Left ventricle myocardium superior (tissue), 1 donor: ENCODE measurements at regions not wholly inside any gene's neighbourhood (a gene's known extent, or its start where the extent isn't known, plus 50 kb on each side); places are given as distances from the start of the nearest gene placed in this dataset.
A peak's percentile ranks its signal among the peaks of the same experiment; 100 is the strongest.

ENCODE experiments used
- ATAC-seq: fragments of 200-7000 bp; cut with Tn5 transposase; one replicate; pipeline ENCODE4 v1.9.1; 2020; ENCODE audit warnings: mild to moderate bottlenecking, moderate library complexity
- DNase-seq: peaks from one replicate; pipeline ENCODE4 v3.0.0-alpha.2; 2020
- intact Hi-C: fragments of 100-400 bp; cut with micrococcal nuclease; formaldehyde crosslinking; loops from one replicate; pipeline ENCODE4 v1.11.0; 2022
- donor health status: DM: no; HTN: yes; CAD: no; lungs with severe emphysema.

DNA sequence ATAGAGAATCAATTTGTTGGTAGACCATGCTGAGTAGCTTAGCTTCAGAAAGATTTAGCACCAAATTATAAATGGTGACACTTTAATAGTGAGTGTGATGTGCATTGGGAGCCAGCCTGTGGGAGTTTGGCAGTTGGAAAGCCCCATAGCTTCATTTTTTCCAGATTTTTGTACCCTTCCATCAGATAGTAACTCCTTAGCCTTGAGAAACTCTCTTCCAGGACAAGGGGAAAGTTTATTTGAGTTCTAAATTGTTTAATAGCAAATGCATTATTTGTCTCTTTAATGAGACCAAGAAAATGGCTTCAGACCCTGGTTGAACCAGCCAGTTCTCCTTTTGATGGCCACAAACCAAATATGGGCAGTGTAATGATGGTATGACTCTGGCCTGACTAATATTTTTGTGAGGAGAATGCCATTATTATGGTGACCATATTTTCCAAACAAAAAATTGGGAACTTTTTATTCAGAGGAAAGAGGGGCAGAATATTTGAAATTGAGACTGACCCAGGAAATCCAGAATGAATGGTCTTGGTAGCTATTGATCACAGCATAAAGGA is 49.8 kb downstream of the PLCE1 start:
- no peak for ATAC-seq
- intact Hi-C loops, result no loop called here
- no peak for DNase-seq

DNA sequence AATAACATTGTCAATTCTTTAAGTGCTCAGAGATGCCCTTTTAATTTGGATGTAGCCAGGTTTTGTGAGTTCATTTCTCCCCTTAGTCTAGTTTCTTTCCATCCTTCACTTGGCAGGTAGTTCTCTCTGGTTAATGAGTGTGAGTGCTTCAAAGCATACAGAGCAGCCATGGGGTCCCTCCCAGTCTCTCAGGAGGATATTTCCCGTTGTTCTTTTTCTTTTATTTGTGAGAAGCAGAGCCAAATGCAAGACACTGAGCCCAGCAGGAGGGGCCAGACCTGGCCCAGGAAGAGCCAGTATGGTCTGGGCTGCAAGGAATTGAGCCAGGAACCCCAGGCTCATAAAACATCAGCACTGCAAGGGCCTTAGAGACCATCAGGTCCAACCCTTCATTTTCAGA is 52.4 kb downstream of the PLCE1 start:
- intact Hi-C loops, result no loop called here
- DNase-seq, result no peak
- ATAC-seq, result no peak

DNA sequence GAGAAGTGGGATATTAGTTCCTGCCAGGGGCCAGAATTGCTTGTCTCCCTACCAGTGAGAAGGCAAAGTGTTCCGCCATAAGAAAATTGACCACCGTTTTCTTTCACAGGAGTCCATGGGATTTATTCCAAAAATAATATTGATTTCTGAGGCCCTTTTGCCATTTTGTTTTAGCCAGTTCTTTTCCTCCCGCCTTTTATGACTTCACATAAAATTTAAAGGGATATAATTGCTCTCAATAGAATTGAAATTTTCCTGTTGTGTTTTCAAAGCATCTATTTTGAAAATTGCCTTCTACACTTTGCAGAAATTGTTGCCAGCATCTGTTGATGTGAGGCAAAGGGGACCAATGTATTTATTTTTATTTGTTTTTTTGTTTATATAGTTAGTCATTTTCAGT is 53.6 kb downstream of the PLCE1 start:
- DNase-seq (no peak), ATAC-seq (no peak)
- intact Hi-C loops, result no loop called here

DNA sequence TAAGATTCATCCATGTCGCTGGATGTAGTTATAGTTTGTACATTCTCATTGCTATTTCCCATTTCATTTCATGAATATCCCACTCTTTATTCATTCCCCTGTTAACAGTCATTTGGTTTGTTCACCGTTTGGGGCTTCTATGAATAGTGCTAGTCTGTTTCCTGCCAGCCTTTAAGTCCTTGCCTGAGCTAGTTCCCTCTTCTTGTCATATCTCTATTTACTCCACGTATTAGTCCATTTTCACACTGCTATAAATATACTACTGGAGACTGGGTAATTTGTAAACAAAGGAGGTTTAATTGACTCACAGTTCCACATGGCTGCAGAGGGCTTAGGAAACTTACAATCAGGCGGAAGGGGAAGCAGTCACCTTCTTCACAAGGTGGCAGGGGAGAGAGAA is 56.2 kb downstream of the PLCE1 start:
- ATAC-seq, result peak; percentile 49
- DNase-seq, result no peak
- intact Hi-C loops, result no loop called here

DNA sequence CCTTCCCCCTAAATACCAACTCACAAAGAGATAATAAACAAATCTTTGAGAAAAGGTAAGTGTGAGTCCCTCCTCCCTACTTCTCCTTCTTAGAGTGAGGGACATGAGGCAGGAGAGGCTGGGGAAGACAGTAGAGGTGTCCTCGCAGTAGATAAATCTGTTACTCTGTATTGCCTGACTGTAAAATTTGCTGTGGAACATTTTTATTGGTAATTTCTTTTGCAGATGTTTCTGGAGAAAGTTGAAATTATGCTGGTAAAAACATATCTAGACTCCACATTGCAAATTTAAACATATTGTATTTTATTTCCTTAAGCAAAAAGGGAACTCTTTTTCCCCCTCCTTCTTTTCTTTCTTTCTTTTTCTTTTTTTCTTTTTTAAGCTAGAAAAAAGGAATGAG is 58.5 kb downstream of the PLCE1 start:
- ATAC-seq (no peak), DNase-seq (no peak)
- intact Hi-C loops, result no loop called here

DNA sequence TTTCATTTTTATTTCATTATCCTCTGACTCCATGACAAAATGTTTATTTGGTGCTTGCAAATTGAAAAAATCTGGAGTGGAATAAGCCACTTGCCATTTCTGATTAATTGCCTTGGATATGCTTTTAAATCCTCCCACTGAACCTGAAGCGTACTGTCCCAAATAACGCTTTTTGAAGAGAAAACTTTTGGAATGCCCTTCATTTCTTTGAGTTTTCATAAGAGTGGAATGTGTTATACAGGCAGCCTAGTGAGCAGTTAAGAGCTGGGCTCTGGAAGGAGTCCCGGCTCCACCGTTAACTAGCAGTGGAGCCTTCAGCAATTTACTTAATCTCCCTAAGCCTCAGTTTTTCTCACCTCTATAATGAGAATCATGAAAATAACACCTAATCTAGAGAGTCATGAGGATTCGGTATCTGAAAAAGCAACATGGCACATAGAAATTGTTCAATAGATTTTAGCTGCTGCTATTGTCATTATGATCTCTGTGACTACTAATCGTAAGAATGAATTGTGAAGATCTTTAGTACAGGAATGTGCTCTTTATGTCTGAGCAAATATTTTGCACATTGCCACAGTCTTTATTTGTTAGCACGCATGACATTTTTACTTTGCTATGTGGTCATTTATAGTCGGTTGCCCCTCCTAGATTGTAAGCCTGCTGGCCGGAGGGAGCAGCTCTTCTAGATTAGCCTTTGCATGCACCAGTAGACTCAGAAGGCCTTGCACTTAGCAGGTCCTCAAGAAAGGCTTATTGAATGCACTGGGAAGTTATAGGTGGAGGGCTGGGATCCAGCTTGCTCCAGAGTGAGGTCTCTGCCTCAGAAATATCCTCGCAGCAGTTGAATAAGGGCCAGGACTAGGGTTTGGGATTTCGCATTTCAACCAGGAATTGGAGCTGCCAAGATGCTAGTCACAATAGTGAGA is 59.4 kb downstream of the PLCE1 start:
- intact Hi-C loops, result no loop called here
- ATAC-seq (peak; percentile 57), DNase-seq (no peak)

DNA sequence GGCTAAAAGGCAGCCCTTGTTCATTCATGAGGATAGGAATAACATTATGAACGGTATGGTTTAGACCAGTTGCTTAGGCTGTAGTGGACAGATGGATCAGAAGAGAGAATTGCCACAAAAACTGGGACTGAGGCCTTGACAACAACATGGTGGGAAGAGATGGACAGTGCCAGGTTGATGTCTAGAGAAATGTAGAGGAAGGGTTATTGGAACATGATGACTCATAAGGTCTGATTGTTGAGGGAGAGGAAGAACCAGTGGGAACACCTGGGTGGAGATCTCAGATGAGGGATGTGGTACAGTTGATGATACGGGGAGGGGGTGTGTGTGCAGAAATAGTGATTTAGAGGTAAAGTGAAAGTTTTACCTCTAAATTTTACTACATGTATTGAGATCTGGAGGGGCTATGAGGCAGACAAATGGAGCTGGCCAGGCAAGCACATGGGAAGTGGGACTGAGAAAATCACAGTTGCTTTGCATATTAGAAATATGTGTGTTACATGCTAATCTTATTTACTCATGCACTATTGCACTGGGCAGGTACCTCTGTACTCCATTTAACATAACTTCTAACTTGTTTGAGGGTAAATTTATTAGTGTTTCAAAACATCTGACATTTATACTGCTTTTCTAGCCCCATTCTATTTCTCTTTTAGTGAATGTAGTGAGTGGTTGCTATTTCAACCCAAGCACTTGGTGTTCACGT is 65.6 kb downstream of the PLCE1 start:
- intact Hi-C loops, result no loop called here
- DNase-seq, result no peak
- ATAC-seq, result no peak

DNA sequence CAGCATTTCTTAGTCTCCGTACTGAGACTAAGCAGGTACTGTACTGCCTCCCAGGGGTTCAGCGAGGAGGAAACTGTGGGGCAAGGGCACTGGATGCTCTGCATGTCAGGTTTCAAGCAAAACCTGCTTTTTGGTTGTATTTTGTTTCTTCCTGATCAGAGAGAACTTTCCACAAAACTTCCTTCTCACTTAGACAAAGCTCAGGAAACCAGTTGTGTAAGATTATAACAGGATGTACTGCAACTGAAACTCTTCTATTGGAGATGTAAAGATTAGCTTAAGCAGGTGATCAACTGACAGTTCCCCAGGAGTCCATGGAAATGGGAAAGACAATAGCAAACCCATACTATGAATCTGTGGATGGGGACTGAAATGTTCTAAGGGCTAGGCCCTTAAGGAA is 67.3 kb downstream of the PLCE1 start:
- intact Hi-C loops, result no loop called here
- ATAC-seq (no peak), DNase-seq (no peak)

DNA sequence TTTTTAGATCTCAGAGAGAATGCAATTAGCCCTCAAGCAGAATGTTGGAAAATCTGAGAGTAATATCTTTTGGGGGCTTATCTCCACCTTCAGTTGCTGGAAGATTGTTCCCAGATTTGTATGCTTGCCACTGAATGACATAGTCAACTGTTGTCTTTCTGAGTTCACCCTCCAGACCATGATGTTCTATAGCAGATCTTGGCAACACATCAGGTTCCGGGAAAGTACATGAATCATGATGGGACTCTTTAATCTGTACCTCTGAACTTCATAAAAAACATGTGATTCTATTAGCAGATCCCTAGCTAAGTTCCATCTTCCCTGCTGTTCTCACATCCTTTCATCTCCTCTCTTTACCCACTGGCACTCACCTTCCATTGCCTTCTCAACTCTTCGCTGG is 68.9 kb downstream of the PLCE1 start:
- DNase-seq (no peak), ATAC-seq (no peak)
- intact Hi-C loops, result no loop called here

DNA sequence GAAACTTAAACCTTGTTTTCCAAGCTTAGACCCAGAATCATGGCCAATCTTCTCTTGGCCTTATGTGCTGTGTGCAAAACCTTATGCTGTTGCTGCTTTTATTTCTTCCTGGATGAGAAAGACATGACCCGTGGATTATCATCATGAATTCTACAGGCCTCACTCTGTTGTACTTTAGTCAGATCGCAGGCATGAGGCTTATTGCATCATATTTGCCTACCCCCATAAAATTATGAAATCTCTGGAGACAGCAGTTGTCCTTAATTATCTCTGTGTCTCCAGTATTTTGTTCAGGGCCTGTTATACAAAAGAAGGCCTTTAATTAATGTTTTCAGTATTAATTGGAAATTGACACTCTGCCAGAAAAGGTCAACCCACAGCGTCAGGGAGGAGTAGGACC is 71.6 kb downstream of the PLCE1 start:
- ATAC-seq (no peak), DNase-seq (no peak)
- intact Hi-C loops, result no loop called here

DNA sequence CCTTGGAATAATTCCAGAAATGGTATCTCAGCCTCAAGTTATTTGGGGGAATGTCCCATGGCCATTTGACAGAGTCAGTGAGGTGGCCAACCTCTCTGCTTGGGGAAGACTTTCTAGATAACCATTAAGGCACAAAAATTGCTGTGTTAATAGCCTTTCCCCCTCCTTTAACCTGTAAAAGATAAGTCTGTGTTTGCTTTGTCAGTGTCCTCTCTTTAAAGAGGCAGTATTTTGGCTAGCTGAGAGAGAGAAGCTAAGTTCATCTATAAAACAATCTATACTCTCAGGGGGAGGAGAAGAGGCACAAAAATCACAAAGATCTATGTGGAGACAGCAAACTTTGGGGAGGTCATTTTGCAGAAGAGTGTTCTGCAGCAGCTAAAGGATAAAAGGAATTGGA is 72.1 kb downstream of the PLCE1 start:
- intact Hi-C loops, result no loop called here
- no peak for DNase-seq
- no peak for ATAC-seq

DNA sequence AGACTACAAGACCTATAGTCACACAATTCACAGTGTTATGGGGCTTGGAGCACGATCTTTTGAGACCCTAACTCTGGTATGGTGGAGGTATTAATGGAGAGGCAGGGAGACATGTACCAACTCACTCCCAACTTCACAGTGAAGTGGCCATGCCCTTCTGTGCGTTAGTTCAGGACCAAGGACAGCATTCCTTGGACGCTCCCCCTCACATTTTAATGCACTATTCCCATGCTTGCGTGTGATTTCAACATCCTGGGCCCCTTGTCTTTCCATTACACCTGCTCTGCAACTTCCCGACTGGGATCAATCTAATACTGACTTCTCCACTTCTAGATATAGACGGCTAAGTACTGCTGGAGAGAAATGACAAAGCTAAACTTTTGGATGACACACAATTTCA is 72.7 kb downstream of the PLCE1 start:
- peak; percentile 54 for ATAC-seq
- DNase-seq, result no peak
- intact Hi-C loops, result no loop called here

DNA sequence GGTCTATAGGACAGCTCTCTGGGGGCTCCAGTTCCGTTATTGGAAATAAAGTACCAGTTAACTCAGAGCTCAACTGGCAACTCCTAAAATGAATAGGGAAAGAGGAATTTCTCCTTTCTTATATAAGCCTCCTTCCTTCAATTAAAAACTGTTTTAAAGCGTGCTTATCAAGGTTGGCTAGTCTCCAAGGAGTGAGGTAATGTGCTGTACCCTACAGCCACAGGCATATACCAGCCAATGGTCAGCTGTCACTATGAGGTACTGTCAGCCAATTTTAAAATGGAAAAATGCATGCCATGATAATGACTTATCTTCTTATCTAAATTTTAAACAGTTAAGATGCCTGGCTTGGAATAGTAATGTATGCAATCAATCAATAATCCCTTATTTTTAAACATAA is 76.2 kb downstream of the PLCE1 start:
- no peak for DNase-seq
- intact Hi-C loops, result loop anchor here (10.0 kb wide), 1 partner anchor 245 kb away; no protein-coding TSS in a partner anchor
- peak; percentile 65 for ATAC-seq

DNA sequence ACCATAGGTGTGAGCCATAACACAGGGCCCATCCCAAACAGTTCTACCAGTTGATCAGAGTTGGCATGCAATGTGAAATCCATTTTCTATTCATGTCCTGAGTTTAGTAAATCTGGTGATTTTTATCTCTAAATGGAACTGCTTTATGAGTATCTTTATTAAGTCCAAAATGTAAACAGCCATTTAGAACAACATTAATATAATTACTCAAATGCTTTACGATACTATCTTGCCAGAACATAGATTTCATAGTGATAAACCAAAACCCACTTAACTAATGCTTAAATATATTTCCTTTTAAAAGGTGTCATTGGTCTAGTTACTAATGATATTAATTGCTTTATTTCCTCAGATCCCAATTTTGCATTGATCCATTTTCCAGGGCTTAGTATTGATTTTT is 80.7 kb downstream of the PLCE1 start:
- no peak for ATAC-seq
- intact Hi-C loops, result loop anchor here (10.0 kb wide), 1 partner anchor 240 kb away; no protein-coding TSS in a partner anchor
- DNase-seq, result no peak

DNA sequence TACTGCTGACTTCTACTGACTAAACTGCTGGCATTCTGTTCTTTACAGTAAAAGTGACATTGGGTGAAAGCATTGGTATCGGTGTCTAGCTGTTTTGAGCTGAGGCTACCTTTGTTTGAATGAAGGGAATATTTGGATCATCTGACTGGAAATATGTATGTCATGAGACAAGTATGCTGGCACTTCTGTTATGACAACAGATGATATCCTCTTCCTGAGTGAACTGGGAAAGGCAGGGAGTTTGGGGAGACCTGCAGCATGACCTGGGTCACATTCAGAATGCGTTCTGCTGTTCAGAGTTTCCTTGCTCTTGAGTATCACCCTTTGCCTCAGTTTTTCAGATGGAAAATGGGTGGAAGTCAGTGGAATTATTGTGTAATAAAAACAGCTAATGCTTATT is 81.8 kb downstream of the PLCE1 start:
- peak; percentile 52 for ATAC-seq
- intact Hi-C loops, result loop anchor here (10.0 kb wide), 1 partner anchor 239 kb away; no protein-coding TSS in a partner anchor
- no peak for DNase-seq

DNA sequence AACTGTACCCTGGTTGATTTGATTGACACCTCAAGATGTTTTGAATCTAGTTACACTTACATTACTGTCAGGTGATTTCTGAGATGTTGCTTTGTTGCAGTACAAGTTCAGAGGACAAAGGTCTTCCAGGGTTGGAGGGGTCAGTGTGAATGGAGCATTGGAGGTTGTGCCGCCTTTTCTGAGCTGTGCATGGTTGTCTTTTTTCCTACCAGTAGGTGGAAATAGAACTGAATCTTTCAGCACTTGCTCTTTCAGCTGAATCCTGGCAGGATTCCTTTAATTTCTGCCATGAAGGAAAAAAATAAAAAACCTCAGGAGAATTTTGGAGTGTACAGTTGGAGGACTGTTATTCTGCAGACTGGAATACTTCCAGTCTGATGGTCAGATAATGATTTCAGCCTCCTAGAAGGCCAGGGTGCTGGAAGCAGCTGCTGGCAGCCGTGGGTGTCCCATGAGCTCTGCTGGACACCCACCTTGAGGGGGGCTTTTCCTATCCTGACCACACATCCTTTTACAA is 82.7 kb downstream of the PLCE1 start:
- intact Hi-C loops, result loop anchor here (10.0 kb wide), 1 partner anchor 238 kb away; no protein-coding TSS in a partner anchor
- peak; percentile 84 for ATAC-seq
- peak; percentile 40 for DNase-seq

DNA sequence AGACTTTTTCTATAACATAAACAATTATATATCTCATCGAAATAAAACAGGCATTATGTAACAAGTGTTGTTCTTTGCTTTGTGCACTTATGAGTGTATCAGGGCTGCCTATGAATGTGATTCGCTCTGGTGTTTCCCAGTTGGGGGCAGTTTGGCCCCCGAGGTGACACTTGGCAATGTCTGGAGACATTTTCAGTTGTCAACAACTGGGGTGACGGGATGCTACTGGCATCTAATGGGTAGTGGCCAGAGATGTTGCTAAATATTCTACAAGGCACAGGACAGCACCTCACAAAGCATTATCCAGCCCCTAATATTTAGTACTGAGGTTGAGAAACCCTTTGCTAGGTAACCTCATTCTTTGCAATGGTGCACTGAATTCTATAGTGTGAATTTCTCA is 83.3 kb downstream of the PLCE1 start:
- ATAC-seq (peak; percentile 48), DNase-seq (no peak)
- intact Hi-C loops, result loop anchor here (10.0 kb wide), 1 partner anchor 238 kb away; no protein-coding TSS in a partner anchor

DNA sequence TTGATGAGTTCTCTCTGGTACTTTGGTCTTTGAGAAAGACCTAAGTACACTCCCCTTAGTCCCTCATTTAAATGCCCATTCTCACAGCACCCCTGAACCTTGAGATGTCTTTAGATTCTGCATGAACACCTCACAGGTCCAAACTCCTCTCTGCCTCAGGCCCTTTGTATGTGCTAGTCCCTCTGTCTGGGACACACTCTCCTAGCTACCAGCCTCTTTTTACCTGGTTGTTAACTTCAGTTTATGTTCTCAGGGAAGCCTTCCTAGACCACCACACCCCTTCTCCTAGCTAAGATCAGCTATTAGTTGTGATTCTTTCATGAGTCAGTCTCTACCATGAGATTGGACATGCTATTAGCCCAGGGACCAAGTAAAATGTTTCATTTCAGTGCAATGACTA is 86.4 kb downstream of the PLCE1 start:
- intact Hi-C loops, result no loop called here
- no peak for DNase-seq
- ATAC-seq, result no peak

DNA sequence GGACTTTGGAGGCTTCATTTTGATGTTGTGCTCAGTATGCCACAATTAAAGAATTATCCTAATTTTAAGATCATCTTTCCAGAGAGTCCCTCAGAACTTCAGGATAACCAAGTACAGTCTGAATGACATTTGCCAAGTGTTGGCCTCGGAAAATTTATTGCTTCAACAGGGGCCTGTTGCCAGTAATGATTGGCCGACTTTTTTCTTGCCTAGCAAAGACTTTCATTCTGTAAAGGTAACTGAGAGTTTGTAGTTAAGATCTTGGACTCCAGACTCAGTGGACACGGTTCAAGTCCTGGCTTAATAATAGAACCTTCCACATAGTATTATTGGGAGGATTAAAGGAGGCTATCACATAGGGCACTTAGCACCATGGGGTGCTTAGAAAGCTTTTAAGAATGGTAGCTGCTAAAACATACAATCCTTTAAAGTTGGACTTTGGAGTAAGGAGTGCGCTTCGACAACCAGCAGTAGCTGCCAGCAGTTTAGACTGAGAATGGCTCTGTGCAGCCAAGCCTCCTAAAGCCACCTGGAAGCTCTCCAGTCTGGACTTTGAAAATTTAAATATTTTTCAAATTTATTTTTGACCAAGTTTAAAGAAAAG is 90.0 kb downstream of the PLCE1 start:
- ATAC-seq (no peak), DNase-seq (no peak)
- intact Hi-C loops, result no loop called here

DNA sequence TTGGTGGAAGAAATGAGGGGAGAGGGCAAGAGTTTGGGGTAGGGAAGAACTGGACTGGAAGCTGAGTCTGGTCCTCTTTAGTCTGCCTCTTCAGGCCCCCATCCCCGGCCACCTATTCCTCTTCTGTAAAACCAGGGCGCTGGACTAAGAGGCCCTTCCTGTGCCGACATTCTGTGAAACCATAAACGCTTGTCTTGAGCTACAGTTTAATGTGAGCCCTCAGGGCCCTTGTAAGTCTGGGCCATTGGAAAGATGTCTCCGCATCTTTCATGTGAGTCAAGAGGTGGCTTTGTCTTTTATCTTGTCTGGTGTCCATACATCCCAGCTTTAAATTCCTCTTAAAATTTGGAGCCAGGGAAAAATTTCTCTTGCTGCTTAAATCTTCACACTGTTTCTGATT is 90.6 kb downstream of the PLCE1 start:
- intact Hi-C loops, result no loop called here
- DNase-seq, result no peak
- ATAC-seq, result no peak
